ENCODE measurements at regions not wholly inside any gene's neighbourhood (a gene's known extent, or its start where the extent isn't known, plus 50 kb on each side); places are given as distances from the start of the nearest gene placed in this dataset.

DNA sequence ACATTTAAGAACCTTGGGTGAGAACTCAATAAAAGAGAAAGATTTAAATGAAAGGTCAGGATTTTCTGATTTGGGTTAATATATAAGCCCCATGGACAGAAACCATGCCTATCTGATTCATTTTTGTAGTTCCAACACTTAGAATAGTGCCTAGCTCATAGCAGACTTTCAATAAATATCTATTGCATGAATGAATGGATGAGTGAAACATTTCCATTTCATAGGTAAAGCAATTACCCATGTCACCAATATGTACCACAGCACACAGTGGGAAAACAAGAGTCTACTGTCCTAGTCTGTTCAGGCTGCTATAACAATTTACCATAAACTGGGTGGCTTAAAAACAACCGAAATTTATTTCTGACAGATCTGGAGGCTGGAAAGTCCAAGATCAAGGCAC lies 63.9 kb upstream of the PTPN13 start:
- no peak for DNase-seq

DNA sequence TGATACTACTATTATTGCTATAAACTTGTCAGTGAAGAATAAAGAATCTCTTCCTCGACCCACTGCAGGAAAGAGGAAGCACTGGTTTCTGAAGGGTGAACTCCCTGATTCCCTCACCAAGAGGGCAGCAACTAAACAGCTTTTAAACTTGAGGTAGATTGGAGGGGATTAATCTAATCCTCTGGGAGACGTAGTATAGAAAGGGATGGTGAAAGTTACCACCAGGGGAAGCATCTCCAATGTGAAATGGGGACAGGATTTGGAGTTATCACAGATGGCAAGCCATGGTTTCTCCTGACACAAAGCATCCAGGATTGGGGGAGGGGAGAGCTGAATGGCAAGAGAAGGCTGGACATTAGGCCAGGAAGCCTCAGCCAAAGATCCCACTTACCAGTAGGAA lies 62.7 kb upstream of the PTPN13 start:
- DNase-seq: no peak

DNA sequence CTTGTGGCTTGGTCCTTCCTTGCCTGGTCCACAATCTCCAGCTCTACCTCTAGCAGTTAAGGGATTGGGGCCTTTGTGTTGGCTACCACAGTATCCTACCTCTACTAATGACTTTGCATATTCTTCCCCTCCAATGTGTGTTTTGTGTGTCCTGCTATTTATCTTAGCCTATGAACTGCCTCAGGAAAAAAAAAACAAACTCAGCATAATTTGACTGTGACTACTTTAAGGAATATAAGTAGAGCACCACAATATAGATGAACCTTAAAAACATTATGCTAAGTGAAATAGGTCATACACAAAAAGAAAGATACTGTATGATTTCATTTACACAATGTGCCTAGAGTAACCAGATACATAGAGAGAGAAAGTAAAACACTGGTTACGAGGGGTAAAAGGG lies 61.3 kb upstream of the PTPN13 start:
- DNase-seq: no peak

DNA sequence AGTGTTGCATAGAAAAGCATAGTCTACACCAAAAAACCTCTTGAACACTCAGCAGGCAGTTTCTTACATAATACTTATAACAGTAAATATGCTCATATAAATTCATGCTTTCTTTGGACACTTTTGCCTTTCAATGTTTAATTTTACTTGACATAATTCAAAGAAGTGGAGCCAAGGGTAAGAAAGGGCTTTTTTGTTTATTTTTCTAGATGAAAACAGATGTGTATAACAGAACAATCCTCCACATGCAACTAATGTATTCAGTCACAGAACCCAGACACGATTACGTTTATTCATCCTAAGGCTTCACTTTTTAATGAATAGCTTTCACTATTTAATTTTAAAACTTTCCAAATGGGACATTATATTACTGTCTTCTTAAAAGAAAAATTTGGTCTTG lies 58.0 kb upstream of the PTPN13 start:
- no peak for DNase-seq

DNA sequence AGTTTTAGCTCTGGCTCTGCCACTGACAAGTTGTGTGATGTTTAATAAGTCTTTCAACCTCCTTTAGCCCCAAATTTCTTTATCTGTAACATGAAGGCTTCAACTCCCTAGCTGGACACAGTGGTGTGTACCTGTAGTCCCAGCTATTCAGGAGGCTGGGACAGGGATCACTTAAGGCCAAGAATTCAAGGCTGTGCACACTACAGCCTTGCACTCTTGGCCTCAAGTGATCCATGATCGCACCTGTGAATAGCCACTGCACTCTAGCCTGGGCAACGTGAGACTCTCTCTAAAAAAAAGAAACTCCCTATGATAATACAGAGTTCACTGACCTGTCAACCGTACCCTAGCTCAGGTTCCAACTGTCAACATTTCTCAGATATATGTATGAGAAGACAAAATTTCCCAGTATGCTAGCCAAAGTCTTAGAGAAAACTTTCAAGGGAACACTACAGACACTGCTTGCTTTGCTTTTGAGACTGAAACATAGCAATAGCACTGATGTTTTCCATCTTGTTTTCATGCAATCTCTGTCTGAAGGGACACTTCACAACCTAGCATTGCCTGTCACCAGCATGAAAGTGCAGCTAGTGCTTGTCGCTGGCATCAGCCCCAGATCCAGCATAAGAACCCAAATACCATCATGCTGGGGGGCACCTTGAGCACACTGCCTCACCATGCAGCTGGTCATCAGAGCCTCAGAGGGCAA lies 51.6 kb upstream of the PTPN13 start:
- DNase-seq: no peak

DNA sequence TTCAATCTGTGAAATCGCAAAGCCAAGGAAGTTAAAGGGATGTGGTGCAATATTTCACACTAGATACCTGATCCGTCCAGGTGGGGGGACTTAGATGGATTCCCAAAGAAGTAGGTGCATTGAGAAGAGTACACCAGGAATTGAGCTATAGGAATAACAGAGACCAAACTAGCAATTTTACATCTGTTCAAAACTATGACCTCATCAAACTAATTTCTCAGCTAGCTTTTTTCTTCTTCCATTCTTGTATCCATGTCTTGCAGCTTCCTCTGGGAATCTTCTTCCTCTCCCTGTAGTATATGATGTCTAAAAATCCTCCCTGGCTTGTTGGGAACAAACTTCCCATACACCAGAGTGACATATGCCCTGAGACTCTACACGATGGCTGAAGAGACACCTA lies 51.0 kb upstream of the PTPN13 start:
- no peak for DNase-seq

DNA sequence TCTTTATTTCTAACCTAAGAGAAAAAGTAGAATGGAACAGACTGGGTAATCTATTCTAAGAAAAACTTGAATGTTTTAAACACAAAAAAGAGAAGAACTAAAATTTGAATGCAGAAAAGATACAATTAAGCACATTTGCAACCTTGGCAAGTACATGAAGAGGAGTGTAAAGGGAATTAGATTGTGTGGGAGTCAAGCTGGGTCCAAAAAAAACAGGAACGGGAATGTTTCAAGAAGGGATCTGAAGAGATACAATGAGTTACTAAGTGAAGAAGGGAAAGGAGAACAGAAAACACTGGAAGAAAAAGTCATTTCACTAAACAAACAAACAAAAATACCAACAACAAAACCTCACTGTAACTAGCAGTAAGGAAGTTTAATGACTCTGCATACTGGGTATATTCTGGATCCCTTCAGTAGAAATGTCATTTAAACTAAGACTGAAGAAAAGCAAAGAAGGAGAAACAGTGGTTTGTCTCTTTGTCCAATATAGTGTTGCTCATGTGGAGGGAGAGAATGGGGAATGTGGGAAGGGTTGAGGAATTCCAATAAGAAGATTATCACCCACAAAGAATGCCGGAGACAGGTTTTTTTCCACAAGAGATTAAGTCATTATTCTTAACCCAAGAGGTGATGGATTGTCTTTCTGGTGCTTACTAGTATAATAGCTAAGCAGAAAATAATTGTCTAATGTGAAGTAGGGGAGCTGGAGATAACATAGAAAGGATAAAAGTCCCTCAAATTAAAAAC lies 50.4 kb upstream of the PTPN13 start:
- no peak for DNase-seq

DNA sequence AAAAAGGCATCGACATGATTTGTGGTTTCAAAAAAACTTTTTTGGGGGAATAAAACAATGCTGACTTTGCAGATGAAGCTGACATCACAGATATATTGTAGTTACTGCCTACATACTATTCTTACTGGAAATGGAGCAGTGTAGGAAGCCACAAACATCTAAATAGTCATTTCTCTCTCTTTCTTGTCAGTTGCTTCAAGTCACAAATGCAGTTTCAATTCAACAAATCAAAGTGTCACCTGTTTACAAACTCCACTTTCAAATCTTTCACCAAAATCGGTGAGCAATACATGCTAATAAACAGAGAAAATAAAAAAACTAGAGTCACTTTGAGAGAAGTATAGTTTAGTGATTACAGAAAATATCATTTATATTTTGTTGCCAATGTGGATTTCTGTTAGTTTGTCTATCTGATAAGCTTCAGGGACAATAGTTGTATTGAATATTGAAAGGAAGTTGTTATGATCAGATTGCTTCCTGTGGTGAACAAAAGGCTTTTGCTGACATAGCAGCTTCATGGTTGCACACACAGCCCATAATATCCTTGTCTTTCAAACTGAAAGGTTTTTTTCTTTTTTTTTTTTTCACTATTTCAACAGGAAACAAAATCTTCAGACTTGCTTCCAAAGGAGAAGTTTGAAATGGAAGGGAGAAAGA lies 49.7 kb upstream of the PTPN13 start:
- DNase-seq: no peak
